GM13977 (cell line): ENCODE measurements at regions not wholly inside any gene's neighbourhood (a gene's known extent, or its start where the extent isn't known, plus 50 kb on each side); places are given as distances from the start of the nearest gene placed in this dataset.
"Not testable (repeated sequence)": the region's sequence is repeated elsewhere in the genome, so short reads cannot be mapped to it uniquely, and the experiment has no call there.

ENCODE experiments used
- DNase-seq: peaks from one replicate; pipeline ENCODE4 v3.0.0; 2012; ENCODE audit warnings: low spot score
- in situ Hi-C: fragments of 300-500 bp; cut with MboI; formaldehyde crosslinking; loops from one replicate; pipeline ENCODE4 v1.12.0; 2022; ENCODE audit warnings: low sequenced_read_pairs, low pct_unique_long_range_greater_than_20kb, mixed read lengths, inconsistent platforms; ENCODE audit not compliant: unreplicated experiment
- TF ChIP-seq, protein P1 (sequence below): IDR thresholded peaks from 2 replicates; pipeline ENCODE4 v1.5.1; 2012; ENCODE audit warnings: mild to moderate bottlenecking, control low read depth; ENCODE audit not compliant: insufficient read depth; ENCODE audit errors: extremely low read depth, missing control alignments

DNA sequence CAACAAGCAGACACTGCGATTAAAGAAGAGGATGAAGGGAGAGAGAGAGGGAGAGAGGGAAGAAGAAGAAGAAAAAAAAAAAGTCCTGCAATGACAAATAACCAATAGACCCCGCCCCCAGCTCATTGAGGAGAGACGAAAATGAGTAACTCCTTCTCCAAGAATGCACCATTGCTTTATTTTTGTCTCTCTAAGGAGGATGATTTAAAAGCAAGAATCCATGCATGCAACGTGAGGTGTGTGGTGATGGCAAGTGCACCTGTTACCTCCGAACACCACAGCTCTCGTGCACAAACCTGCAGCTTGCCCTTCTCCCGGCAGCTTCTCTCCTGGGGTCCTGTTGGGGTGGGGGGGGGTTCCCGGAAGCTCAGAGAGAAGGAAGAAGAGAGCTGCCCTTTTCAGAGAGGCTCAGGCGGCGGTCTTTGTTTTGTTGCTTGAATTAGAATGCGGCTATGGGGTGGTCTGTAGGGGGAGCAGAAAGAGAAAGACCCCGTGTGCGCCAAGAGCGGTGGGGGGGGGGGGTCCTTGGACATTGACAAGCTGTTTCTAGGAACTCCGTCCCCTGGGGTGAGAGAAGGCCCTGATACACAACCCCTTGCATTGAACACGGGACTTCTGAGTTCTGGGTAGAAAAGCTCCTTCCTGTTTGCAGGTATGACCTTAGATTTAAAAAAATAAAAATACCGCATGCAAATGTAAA, 100.7 kb downstream of the CRLF2 start:
- no peak for DNase-seq
- TF ChIP-seq, protein P1, sequence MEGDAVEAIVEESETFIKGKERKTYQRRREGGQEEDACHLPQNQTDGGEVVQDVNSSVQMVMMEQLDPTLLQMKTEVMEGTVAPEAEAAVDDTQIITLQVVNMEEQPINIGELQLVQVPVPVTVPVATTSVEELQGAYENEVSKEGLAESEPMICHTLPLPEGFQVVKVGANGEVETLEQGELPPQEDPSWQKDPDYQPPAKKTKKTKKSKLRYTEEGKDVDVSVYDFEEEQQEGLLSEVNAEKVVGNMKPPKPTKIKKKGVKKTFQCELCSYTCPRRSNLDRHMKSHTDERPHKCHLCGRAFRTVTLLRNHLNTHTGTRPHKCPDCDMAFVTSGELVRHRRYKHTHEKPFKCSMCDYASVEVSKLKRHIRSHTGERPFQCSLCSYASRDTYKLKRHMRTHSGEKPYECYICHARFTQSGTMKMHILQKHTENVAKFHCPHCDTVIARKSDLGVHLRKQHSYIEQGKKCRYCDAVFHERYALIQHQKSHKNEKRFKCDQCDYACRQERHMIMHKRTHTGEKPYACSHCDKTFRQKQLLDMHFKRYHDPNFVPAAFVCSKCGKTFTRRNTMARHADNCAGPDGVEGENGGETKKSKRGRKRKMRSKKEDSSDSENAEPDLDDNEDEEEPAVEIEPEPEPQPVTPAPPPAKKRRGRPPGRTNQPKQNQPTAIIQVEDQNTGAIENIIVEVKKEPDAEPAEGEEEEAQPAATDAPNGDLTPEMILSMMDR, result no peak
- in situ Hi-C loops, result no loop called here

DNA sequence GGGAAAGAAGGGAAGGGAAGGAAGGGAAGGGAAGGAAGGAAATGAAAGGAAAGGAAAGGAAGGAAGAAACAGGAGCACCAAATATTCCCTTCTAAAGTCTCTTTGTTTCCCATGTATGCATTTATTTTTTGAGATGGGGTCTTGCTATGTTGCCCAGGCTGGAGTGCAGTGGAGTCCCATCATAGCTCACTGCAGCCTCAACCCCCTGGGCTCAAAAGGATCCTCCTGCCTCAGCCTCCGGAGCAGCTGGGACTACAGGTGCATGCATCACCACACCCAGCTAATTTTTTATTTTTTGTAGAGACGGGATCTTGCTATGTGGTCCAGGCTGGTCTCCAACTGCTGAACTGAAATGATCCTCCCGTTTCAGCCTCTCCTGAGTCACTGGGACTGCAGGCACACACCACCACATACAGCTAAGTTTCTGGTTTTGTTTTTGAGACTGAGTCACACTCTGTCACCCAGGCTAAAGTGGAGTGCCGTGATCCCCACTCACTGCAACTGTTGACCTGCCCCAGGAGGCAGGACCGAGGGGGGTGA, 102.8 kb downstream of the CRLF2 start:
- TF ChIP-seq, protein P1, result no peak
- in situ Hi-C loops, result no loop called here
- DNase-seq, result no peak

DNA sequence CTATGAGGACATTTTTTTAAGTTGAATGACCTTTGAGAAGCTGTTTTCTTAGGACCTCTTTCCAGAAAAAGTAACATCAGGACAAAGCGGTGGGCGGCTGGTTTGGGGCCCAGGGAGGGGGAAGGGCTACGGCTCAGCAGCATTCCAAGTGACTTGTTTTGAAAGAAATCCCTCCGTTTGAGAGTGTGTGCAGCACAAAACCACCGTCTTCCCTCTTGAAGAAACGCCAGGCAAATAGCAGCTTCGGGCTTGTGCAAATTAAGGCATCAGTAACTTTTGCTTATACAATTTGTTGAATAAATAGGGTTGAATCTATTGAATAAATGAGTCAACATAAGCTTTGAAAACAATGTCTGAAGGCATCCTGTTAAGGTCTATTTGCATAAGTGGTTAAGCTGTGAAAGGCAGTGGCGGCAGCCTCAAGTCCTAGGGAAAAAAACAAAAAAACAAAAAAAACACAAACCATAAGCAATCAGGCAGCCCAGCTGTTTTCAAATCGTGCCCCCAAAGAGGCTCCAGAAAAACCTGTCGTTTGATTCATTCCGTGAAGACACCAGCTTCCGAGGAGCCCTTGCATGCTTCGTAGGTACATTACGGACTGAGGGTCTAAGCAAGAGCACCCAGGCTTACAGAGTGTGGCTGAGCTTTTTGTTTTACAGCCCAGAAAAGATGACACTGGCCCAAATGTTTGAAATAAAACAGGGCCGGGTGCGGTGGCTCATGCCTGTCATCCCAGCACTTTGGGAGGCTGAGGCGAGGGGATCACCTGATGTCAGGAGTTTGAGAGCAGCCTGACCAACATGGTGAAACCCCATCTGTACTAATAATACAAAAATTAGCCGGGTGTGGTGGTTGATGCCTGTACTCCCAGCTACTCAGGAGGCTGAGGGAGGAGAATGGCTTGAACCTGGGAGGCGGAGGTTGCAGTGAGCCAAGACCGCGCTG, 103.7 kb downstream of the CRLF2 start:
- no peak for DNase-seq
- in situ Hi-C loops, result no loop called here
- TF ChIP-seq, protein P1, result no peak

DNA sequence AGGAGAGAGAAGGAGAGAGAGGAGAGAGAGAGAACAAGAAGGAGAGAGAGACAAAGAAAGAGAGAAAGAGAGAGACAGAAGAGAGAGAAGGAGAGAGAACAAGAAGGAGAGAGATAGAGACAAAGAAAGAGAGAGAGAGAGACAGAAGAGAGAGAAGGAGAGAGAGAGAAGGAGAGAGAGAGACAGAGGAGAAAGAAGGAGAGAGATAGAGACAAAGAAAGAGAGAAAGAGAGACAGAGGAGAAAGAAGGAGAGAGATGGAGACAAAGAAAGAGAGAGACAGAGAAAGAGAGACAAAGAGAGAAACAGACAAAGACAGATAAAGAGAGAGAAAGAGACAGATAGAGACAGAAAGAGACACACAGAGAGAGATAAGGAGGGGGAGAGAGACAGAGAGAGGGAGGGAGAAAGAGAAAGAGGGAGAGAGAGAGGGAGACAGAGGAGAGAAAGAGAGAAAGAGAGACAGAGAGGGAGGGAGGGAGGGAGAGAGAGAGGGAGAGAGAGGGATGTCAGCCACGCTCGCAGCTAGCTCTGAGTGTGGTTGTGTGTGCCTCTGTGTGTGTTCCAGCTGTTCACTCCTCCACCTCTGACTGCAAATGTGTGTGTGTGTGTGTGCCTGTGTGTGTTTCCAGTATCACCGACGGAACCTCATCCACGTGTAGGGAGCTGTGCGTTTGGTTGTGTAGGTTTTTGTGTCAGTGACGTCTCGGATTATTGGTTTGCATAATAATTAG, 105.8 kb downstream of the CRLF2 start:
- TF ChIP-seq, protein P1, result no peak
- no peak for DNase-seq
- in situ Hi-C loops, result no loop called here

DNA sequence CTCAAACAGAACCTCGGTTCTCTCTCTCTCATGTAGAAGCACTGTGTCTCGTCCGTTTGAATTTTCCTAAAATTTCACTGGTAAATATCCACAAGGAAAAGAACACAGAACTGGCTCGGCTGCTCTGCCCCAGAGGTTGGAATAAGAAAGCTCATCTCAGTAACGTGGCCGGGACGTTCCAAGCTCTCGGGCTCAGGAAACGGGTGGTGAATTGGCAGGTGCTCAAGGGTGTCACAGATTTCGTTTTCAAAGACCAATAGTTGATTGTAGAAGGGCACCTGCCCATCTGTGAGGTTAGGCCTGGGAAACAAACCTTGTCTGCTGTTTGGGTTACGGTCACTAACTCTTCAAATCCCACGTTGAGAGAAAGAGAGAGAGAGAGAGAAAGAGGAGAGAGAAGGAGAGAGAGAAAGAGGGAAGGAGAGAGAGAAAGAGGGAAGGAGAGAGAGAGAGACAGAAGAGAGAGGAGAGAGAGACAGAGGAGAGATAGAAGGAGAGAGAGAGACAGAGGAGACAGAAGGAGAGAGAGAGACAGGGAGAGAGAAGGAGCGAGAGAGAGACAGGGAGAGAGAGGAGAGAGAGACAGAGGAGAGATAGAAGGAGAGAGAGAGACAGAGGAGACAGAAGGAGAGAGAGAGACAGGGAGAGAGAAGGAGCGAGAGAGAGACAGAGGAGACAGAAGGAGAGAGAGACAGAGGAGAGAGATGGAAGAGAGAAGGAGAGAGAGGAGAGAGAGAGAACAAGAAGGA, 106.6 kb downstream of the CRLF2 start:
- TF ChIP-seq, protein P1, result no peak
- in situ Hi-C loops, result no loop called here
- DNase-seq, result no peak

DNA sequence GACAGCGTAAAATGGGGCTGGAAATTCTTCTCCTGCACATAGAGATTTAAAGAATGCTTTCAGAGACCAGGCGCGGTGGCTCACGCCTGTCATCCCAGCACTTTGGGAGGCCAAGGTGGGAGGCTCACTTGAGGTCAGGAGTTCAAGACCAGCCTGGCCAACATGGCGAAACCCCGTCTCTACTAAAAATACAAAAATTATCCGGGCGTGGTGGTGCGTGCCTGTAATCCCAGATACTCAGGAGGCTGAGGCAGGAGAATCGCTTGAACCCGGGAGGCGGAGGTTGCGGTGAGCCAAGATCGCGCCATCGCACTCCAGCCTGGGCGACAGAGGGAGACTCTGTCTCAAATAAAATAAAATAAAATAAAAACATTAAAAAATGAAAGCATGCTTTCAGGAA, 107.4 kb downstream of the CRLF2 start:
- in situ Hi-C loops, DNase-seq: not testable (repeated sequence)
